ENCODE measurements at regions not wholly inside any gene's neighbourhood (a gene's known extent, or its start where the extent isn't known, plus 50 kb on each side); places are given as distances from the start of the nearest gene placed in this dataset.

DNA sequence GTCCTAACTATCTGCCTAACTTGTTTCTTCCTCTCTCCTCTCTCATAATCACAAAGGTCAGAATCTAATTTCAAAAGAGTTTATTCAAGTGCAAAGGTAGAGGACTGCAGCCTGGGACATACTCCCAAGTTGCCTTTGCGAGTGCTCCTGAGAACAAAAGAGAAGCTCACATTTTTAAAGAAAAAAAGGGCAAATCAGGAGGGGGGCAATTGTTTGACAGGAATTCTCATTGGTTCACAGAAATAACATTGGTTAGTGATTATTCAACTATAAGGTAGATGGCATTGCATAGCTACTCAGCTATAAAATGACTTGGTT, 108.1 kb upstream of the RAI14 start:
- no peaks in the 10 kb centered on the region for H3K36me3 ChIP-seq
- no peak overlapping the region for H3K4me3 ChIP-seq
- ATAC-seq (no peak), DNase-seq (no peak)
- TF ChIP-seq, protein P1, sequence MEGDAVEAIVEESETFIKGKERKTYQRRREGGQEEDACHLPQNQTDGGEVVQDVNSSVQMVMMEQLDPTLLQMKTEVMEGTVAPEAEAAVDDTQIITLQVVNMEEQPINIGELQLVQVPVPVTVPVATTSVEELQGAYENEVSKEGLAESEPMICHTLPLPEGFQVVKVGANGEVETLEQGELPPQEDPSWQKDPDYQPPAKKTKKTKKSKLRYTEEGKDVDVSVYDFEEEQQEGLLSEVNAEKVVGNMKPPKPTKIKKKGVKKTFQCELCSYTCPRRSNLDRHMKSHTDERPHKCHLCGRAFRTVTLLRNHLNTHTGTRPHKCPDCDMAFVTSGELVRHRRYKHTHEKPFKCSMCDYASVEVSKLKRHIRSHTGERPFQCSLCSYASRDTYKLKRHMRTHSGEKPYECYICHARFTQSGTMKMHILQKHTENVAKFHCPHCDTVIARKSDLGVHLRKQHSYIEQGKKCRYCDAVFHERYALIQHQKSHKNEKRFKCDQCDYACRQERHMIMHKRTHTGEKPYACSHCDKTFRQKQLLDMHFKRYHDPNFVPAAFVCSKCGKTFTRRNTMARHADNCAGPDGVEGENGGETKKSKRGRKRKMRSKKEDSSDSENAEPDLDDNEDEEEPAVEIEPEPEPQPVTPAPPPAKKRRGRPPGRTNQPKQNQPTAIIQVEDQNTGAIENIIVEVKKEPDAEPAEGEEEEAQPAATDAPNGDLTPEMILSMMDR (IDR thresholded peaks at IDR 0.05), result no peak
- intact Hi-C loops (cut with DNase I), result loop anchor here (10.0 kb wide), 1 partner anchor 347 kb away; no protein-coding TSS in a partner anchor
- no peak overlapping the region for H3K27ac ChIP-seq
- peaks cover 17% of the 10 kb centered on the region for H3K9me3 ChIP-seq
- H3K4me1 ChIP-seq, result no peaks in the 10 kb centered on the region
- H3K27me3 ChIP-seq, result no peaks in the 10 kb centered on the region

DNA sequence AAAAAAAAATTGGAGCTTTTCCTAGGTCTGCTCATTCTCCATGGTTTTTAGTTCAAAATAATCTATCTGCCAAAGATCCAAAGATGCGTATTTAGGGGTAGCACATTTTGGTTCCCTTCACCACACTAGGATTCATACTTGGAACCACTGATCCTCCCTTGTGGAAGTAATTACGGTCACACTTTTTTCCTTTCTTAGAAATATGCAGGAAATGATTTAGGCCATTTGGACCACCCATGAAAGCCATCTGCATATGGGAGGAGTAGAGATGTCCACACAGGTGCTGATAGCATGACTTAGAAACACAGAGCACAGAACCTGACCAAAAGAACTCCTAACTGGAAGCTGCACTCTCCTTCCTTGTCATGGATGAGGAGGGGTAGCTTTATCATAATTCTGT, 105.9 kb upstream of the RAI14 start:
- Histone ChIP-seq H3K27me3 (no peaks in the 10 kb centered on the region), H3K36me3 (no peaks in the 10 kb centered on the region), H3K9me3 (peaks cover 7% of the 10 kb centered on the region), H3K4me3 (no peak overlapping the region), H3K27ac (no peak overlapping the region), H3K4me1 (no peaks in the 10 kb centered on the region)
- DNase-seq, result no peak
- TF ChIP-seq, protein P1 (IDR thresholded peaks at IDR 0.05), result no peak
- no peak for ATAC-seq
- intact Hi-C loops (cut with DNase I), result no loop called here

DNA sequence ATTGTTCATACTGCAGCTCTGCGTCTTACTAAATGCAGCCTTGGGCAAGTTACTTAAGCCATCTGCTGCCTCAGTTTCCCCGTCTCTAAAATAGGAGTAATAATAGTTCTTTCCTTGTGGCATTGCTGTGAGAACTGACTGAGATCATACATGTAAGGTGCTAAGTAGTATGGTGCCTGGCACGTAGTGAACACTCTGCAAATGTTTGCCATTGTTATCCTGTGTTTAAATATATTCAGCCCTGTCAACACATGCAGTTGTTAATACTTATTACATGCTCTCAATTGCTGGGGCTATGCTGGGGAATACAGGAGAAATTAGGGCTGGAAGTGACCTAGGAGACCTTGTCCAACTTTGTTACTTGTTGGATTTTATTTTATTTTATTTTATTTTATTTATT, 105.2 kb upstream of the RAI14 start:
- intact Hi-C loops (cut with DNase I), result no loop called here
- Histone ChIP-seq H3K9me3 (peaks cover 7% of the 10 kb centered on the region), H3K4me1 (no peaks in the 10 kb centered on the region), H3K4me3 (no peak overlapping the region), H3K36me3 (no peaks in the 10 kb centered on the region), H3K27ac (no peak overlapping the region), H3K27me3 (no peaks in the 10 kb centered on the region)
- DNase-seq (no peak), ATAC-seq (no peak)
- TF ChIP-seq, protein P1 (IDR thresholded peaks at IDR 0.05), result no peak

DNA sequence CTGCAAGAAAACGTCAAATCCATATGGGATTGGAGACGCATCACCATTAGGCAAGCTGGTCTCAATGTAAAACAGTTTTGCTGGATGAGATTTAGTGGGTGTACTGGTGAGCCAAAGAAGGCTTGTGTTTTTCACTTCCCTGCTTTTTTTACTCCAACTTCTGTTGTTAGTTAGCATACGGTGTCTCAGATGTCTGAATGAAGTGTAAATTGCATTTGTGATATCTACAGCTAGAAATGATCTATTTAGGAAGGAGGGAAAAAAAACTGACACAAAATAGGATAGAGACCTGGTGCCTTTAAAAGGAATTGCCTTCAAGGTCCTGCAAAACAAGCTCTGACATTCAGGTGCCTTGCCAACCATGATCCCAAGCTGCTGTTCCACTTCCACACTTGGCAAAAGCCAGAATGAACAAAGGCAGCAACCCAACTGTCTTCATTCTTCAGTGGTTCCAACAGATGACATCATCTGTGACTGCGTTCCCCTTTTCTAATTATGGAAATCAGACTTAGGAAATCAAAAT, 104.2 kb upstream of the RAI14 start:
- Histone ChIP-seq H3K27me3 (no peaks in the 10 kb centered on the region), H3K9me3 (peaks cover 1% of the 10 kb centered on the region), H3K36me3 (no peaks in the 10 kb centered on the region), H3K4me3 (no peak overlapping the region), H3K27ac (no peak overlapping the region), H3K4me1 (no peaks in the 10 kb centered on the region)
- TF ChIP-seq, protein P1 (IDR thresholded peaks at IDR 0.05), result no peak
- intact Hi-C loops (cut with DNase I), result no loop called here
- no peak for DNase-seq
- ATAC-seq, result no peak

DNA sequence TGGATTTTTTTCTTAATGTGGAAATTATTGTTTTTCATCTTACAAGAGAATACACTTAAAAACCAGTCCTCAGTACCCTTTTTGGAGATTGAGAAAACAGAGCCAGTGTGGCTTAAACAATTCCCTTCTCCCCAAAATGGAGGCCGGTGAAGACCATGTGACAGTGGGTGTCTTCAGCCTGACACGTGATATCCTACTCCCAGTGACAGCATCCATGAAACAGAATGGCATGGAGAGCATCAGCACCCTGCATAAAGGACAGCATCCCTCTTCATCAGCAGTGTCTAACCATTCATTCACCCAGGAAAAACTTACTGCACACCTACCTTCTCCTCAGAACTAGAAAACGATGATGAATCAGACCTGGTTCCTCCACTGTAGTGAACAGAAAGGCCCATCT, 103.4 kb upstream of the RAI14 start:
- ATAC-seq (no peak), DNase-seq (no peak)
- intact Hi-C loops (cut with DNase I), result no loop called here
- no peaks in the 10 kb centered on the region for H3K36me3 ChIP-seq
- TF ChIP-seq, protein P1 (IDR thresholded peaks at IDR 0.05), result no peak
- H3K27ac ChIP-seq, result no peak overlapping the region
- no peaks in the 10 kb centered on the region for H3K27me3 ChIP-seq
- no peaks in the 10 kb centered on the region for H3K9me3 ChIP-seq
- no peaks in the 10 kb centered on the region for H3K4me1 ChIP-seq
- H3K4me3 ChIP-seq, result no peak overlapping the region

DNA sequence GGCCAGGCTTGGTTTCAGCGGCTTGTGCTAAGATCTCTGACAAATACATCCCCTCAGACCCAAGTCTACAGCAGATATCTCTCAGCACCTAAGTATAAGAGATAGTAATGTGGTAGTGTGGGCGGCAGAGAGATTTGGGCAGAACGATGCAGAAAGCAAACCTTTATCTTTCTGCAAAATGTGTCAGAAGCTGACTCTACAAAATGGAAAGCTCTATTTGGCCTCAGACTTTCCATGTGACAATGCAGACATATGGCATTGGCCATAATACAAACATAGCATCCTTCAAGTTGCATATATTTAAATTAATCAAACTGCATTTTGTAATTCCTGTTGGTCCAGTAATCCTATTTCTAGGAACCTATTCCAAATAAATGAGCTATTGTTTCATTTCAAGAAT, 102.5 kb upstream of the RAI14 start:
- no peak overlapping the region for H3K27ac ChIP-seq
- no peak overlapping the region for H3K4me3 ChIP-seq
- no peaks in the 10 kb centered on the region for H3K9me3 ChIP-seq
- ATAC-seq (no peak), DNase-seq (no peak)
- no peaks in the 10 kb centered on the region for H3K36me3 ChIP-seq
- TF ChIP-seq, protein P1 (IDR thresholded peaks at IDR 0.05), result no peak
- no peaks in the 10 kb centered on the region for H3K27me3 ChIP-seq
- no peaks in the 10 kb centered on the region for H3K4me1 ChIP-seq
- intact Hi-C loops (cut with DNase I), result no loop called here
